ENCODE measurements at regions not wholly inside any gene's neighbourhood (a gene's known extent, or its start where the extent isn't known, plus 50 kb on each side); places are given as distances from the start of the nearest gene placed in this dataset.

DNA sequence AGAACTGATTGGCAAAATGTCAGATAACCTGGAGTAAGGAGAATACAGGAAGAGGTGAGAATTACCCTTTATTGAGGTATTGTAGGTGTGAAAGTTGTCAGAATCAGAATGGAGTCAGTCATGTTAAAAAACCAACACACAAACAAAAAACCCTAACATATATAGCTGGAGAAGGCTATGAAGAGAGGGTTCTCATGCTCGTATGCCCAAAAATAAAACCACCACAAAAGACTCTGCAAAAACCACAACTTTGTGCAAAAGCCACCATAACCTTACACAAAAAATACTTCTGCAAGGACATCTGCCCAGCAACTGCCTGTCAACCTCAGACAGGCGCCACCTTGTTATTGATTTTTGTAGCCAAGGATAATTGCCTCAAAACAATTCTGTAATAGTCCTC, 136.0 kb downstream of the CD47 start:
- H3K4me1 Mint-ChIP-seq, result peaks cover 11 to 12% of the 10 kb centered on the region in 2 experiments
- DNase-seq, result no peak
- Histone ChIP-seq H3K27ac (ENCODE audit: insufficient read length, low read depth, low read length) (no peak overlapping the region), H3K18ac (ENCODE audit: insufficient read length, low read depth, low read length) (no peak overlapping the region), H3K23ac (ENCODE audit: insufficient read length, low read depth, low read length) (no peak overlapping the region), H3K4ac (ENCODE audit: low read depth, low read length) (no peak overlapping the region), H3K9ac (ENCODE audit: extremely low read depth, insufficient read length, low read length) (no peak overlapping the region), H2BK12ac (ENCODE audit: insufficient read length, low read depth, low read length) (no peak overlapping the region), H3K4me1 (ENCODE audit: insufficient read depth, low read length) (no peaks in the 10 kb centered on the region), H3K9me3 (ENCODE audit: control insufficient read depth, low read depth, low read length) (no peaks in the 10 kb centered on the region), H4K8ac (replicated peaks; ENCODE audit: insufficient read length, low read depth, low read length) (no peak overlapping the region), H2AFZ (ENCODE audit: low read length) (no peak overlapping the region), H3K4me2 (ENCODE audit: insufficient read depth, insufficient read length, low read length) (no peak overlapping the region), H3K23me2 (ENCODE audit: insufficient read length, low read depth, low read length, poor library complexity, severe bottlenecking) (no peaks in the 10 kb centered on the region), H4K91ac (ENCODE audit: insufficient read length, low read depth, low read length) (no peak overlapping the region), H2AK5ac (ENCODE audit: insufficient read length, low read length) (no peak overlapping the region), H2BK20ac (ENCODE audit: low read depth, low read length, poor library complexity, severe bottlenecking) (no peak overlapping the region), H3K56ac (ENCODE audit: insufficient read length, low read depth, low read length) (no peak overlapping the region), H2BK5ac (ENCODE audit: insufficient read length, low read length) (no peak overlapping the region), H2BK15ac (ENCODE audit: low read depth, low read length) (no peak overlapping the region), H3K27me3 (ENCODE audit: insufficient read depth, low read length) (no peaks in the 10 kb centered on the region), H3K79me2 (ENCODE audit: insufficient read depth, low read length) (no peaks in the 10 kb centered on the region), H4K20me1 (ENCODE audit: control insufficient read depth, insufficient read depth, insufficient read length) (no peaks in the 10 kb centered on the region), H3K79me1 (ENCODE audit: insufficient read depth, low read depth, low read length, poor library complexity, severe bottlenecking) (no peaks in the 10 kb centered on the region), H3K14ac (ENCODE audit: insufficient read depth, low read length) (no peak overlapping the region), H2BK120ac (ENCODE audit: low read depth, low read length, poor library complexity, severe bottlenecking) (no peak overlapping the region), H3T11ph (ENCODE audit: low read length) (no peak overlapping the region), H4K5ac (ENCODE audit: insufficient read length, low read depth, low read length) (no peak overlapping the region)
- H3K4me3 Mint-ChIP-seq, result no peak overlapping the region
- no peaks in the 10 kb centered on the region for H3K9me3 Mint-ChIP-seq
- no peak overlapping the region for H3K27ac Mint-ChIP-seq
- no CpG with 5 or more reads among the region's 2 CpGs for WGBS (ENCODE audit: extremely low coverage, insufficient read length, low lambda C conversion rate)
- no peaks in the 10 kb centered on the region for H3K36me3 Mint-ChIP-seq (ENCODE audit: insufficient read depth in 1 of 3, low read depth in 3 of 3)
- no peaks in the 10 kb centered on the region for H3K27me3 Mint-ChIP-seq (ENCODE audit: low read depth)
- no peak for TF ChIP-seq CTCF (conservative IDR thresholded peaks at IDR 0.05)

All from H9 (cell line).